Panc1 (cell line): ENCODE measurements at regions not wholly inside any gene's neighbourhood (a gene's known extent, or its start where the extent isn't known, plus 50 kb on each side); places are given as distances from the start of the nearest gene placed in this dataset.

Source experiments
- ATAC-seq: fragments of 200-7000 bp; cut with Tn5 transposase; 2 replicates; pipeline ENCODE4 v1.9.1; 2020; ENCODE audit warnings: mild to moderate bottlenecking, moderate library complexity
- BruUV-seq: library from RNA; stranded (reverse); fragments of 400-500 nt; replicated peaks from 2 replicates; lab custom pipeline; 2021; lab: Mats Ljungman, UMichigan
- CTCF ChIA-PET: fragments of 300-600 bp; sonication (Branson Sonifier 250); formaldehyde crosslinking; loops from one replicate; lab custom pipeline; 2022; ENCODE audit warnings: antibody characterized with exemption; lab: Charles Lee
- POLR2A ChIA-PET: fragments of 300-600 bp; sonication (Branson Sonifier 250); formaldehyde crosslinking; loops from one replicate; lab custom pipeline; 2022; ENCODE audit warnings: antibody characterized with exemption; lab: Charles Lee
- DNase-seq: peaks from one replicate; pipeline ENCODE4 v3.0.0-alpha.2; 2010; ENCODE audit warnings: low read depth, low spot score
- H3K27ac ChIP-seq: 2 replicates; pipeline ENCODE4 v1.5.1; 2011; ENCODE audit warnings: mild to moderate bottlenecking, low read length, inconsistent platforms
- H3K27me3 ChIP-seq: fragments of 200-500 bp; sonication (Bioruptor generic); 2 replicates; pipeline ENCODE4 v1.6.0; 2014; ENCODE audit warnings: low read length, inconsistent platforms; ENCODE audit not compliant: control insufficient read depth, insufficient read depth
- H3K36me3 ChIP-seq: fragments of 200-500 bp; sonication (Bioruptor generic); 2 replicates; pipeline ENCODE4 v1.5.1; 2014; ENCODE audit warnings: inconsistent platforms, mild to moderate bottlenecking, low read length, moderate library complexity; ENCODE audit not compliant: control insufficient read depth, insufficient read depth
- H3K4me1 ChIP-seq: 2 replicates; pipeline ENCODE4 v1.5.1; 2011; ENCODE audit warnings: inconsistent platforms, mild to moderate bottlenecking, low read length, moderate library complexity; ENCODE audit not compliant: control insufficient read depth, insufficient read depth
- H3K4me3 ChIP-seq, 2 experiments: 2 replicates each; pipeline ENCODE4 v1.5.1; 2011 to 2012; ENCODE audit warnings: low read depth in 2 of 2, low read length in 2 of 2, mild to moderate bottlenecking in 2 of 2, inconsistent platforms in 1 of 2, moderate library complexity in 1 of 2
- H3K9me3 ChIP-seq: fragments of 200-500 bp; sonication (Bioruptor generic); 2 replicates; pipeline ENCODE4 v1.5.1; 2014; ENCODE audit warnings: low read depth, mild to moderate bottlenecking, inconsistent platforms, low read length, moderate library complexity; ENCODE audit not compliant: control insufficient read depth, insufficient read depth
- CTCF ChIP-seq: fragments of 450-650 bp; IDR thresholded peaks from 2 replicates; pipeline ENCODE4 v1.5.1; 2017; ENCODE audit warnings: mild to moderate bottlenecking
- POLR2AphosphoS5 ChIP-seq: IDR thresholded peaks from 2 replicates; pipeline ENCODE4 v1.6.1; 2012; ENCODE audit warnings: mild to moderate bottlenecking, low read depth, low read length, moderate library complexity
- REST ChIP-seq, 2 experiments: IDR thresholded peaks; 2 replicates each; pipeline ENCODE4 v1.6.1; 2011 to 2012; ENCODE audit warnings: low read depth in 2 of 2, control low read depth in 1 of 2, low read length in 1 of 2, mild to moderate bottlenecking in 1 of 2, moderate library complexity in 1 of 2; ENCODE audit not compliant: insufficient read depth in 1 of 2
- SIN3A ChIP-seq: IDR thresholded peaks from 2 replicates; pipeline ENCODE4 v1.6.1; 2012; ENCODE audit warnings: low read depth, mild to moderate bottlenecking, low read length, moderate library complexity, borderline replicate concordance; ENCODE audit not compliant: insufficient read depth
- TCF7L2 ChIP-seq: IDR thresholded peaks from 2 replicates; pipeline ENCODE4 v1.6.1; 2011; ENCODE audit warnings: mild to moderate bottlenecking, low read depth, low read length, inconsistent platforms
- in situ Hi-C: cut with HindIII; loops from 2 replicates; pipeline ENCODE4 v1.10.0; 2016; ENCODE audit warnings: low sequenced_read_pairs, low pct_unique_long_range_greater_than_20kb
- intact Hi-C: fragments of 100-400 bp; cut with micrococcal nuclease; formaldehyde crosslinking; loops from one replicate; pipeline ENCODE4 v1.10.0; 2022; ENCODE audit not compliant: unreplicated experiment

GRCh38 chr12:103196467-103196866 is 239.0 kb downstream of the ASCL1 start:
- in situ Hi-C loops: no loop called here
- no TSS peak for BruUV-seq
- POLR2A ChIA-PET: no interaction called here

GRCh38 chr12:103197725-103198388 is 240.4 kb downstream of the ASCL1 start:
- no peaks in the 10 kb centered on the region for H3K36me3 ChIP-seq
- BruUV-seq: no TSS peak
- H3K27ac ChIP-seq: no peak overlapping the region
- TF ChIP-seq SIN3A (no peak), TCF7L2 (no peak), CTCF (no peak), POLR2AphosphoS5 (no peak), REST (IDR thresholded peaks at IDR 0.05; ENCODE audit: insufficient read depth in 1 of 2, low read depth in 2 of 2, low read length in 1 of 2) (no peak)
- DNase-seq: no peak
- H3K9me3 ChIP-seq: no peaks in the 10 kb centered on the region
- H3K4me3 ChIP-seq: no peak overlapping the region
- H3K4me1 ChIP-seq: no peaks in the 10 kb centered on the region
- ChIA-PET CTCF (no interaction called here), POLR2A (no interaction called here)
- in situ Hi-C loops: no loop called here
- intact Hi-C loops: no loop called here
- ATAC-seq: no peak
- H3K27me3 ChIP-seq: no peaks in the 10 kb centered on the region

More at GRCh38 chr12:103196467-103196866, 239.0 kb downstream of the ASCL1 start:
- H3K4me3 ChIP-seq: no peak overlapping the region
- DNase-seq (no peak), ATAC-seq (no peak)
- H3K27me3 ChIP-seq: no peaks in the 10 kb centered on the region
- intact Hi-C loops: no loop called here
- CTCF ChIA-PET: no interaction called here
- H3K9me3 ChIP-seq: no peaks in the 10 kb centered on the region
- H3K36me3 ChIP-seq: no peaks in the 10 kb centered on the region
- TF ChIP-seq CTCF (no peak), POLR2AphosphoS5 (no peak), REST (IDR thresholded peaks at IDR 0.05; ENCODE audit: insufficient read depth in 1 of 2, low read depth in 2 of 2, low read length in 1 of 2) (no peak), SIN3A (no peak), TCF7L2 (no peak)
- H3K27ac ChIP-seq: no peak overlapping the region
- no peaks in the 10 kb centered on the region for H3K4me1 ChIP-seq
